ENCODE measurements at regions not wholly inside any gene's neighbourhood (a gene's known extent, or its start where the extent isn't known, plus 50 kb on each side); places are given as distances from the start of the nearest gene placed in this dataset.

DNA sequence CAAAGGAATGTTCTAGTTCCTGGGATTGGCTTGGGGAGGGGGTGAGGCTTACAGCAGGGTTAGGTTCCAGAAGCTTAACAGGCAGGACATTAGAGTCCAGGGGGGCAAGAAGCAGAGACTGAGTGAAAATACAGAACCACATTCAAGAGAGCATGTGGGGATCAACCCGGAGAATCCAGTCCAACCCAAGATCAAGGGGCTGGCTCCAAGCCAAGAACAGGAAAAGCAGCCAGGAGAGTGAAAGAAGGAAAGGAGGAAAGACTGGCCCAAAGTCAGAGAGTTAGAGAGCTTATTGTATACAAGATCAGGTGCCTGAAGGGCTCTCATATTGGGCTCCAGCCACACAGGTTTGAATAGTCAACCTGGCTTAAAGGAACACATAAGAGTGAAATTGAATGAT is 190.3 kb upstream of the CDKN3 start:
- no peaks in the 10 kb centered on the region for H3K36me3 ChIP-seq (ENCODE audit: low read depth)
- no peak overlapping the region for H2AFZ ChIP-seq
- H3K4me1 ChIP-seq (replicated peaks; ENCODE audit: insufficient read depth): peaks cover 12% of the 10 kb centered on the region
- H3K9me3 ChIP-seq (ENCODE audit: insufficient read depth, low read depth): no peaks in the 10 kb centered on the region
- intact Hi-C loops (cut with micrococcal nuclease; ENCODE audit: unreplicated experiment): no loop called here
- H3K4me2 ChIP-seq: no peak overlapping the region
- TF ChIP-seq EZH2 (IDR thresholded peaks at IDR 0.05; ENCODE audit: low read depth): no peak
- no peak for TF ChIP-seq CTCF (conservative IDR thresholded peaks at IDR 0.05)
- no peaks in the 10 kb centered on the region for H3K79me2 ChIP-seq (ENCODE audit: low read depth)
- ChIA-PET CTCF (no interaction called here), POLR2A (ENCODE audit: unreplicated experiment) (interaction anchor here (0.7 kb wide), 1 partner anchor 36 kb away, joined by 5 read pairs; no protein-coding TSS in a partner anchor)
- no peak overlapping the region for H3K27ac ChIP-seq
- no peaks in the 10 kb centered on the region for H4K20me1 ChIP-seq (ENCODE audit: insufficient read depth)
- H3K9me2 ChIP-seq (ENCODE audit: insufficient read depth): no peaks in the 10 kb centered on the region
- H3K27me3 ChIP-seq (ENCODE audit: insufficient read depth, low read depth): no peaks in the 10 kb centered on the region
- BruUV-seq (replicated peaks): no TSS peak
- no peak overlapping the region for H3K4me3 ChIP-seq
- H3F3A ChIP-seq (ENCODE audit: insufficient read depth, low read depth): no peaks in the 10 kb centered on the region
- peak in 1 of 2 experiments; percentile 6 for DNase-seq

DNA sequence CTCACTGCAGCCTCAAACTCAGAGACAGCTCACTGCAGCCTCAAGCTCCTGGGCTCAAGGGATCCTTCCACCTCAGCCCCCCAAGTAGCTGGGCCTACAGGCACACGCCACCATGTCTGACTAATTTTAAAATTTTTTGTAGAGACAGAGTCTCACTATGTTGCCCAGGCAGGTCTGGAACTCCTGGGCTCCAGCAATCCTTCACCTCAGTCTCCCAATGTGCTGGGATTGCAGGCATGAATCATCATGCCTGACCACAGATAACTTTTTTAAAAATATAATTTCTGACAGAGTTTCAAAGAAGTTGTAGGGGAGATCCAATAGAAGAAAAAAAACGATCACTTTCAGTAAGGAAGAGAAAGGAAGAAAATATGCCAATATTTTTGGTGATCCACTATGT is 189.7 kb upstream of the CDKN3 start:
- no peak for TF ChIP-seq EZH2 (IDR thresholded peaks at IDR 0.05; ENCODE audit: low read depth)
- no peak for TF ChIP-seq CTCF (conservative IDR thresholded peaks at IDR 0.05)
- intact Hi-C loops (cut with micrococcal nuclease; ENCODE audit: unreplicated experiment): no loop called here
- DNase-seq: no peak
- Histone ChIP-seq H4K20me1 (ENCODE audit: insufficient read depth) (no peaks in the 10 kb centered on the region), H3K9me3 (ENCODE audit: insufficient read depth, low read depth) (no peaks in the 10 kb centered on the region), H3K27ac (no peak overlapping the region), H3F3A (ENCODE audit: insufficient read depth, low read depth) (no peaks in the 10 kb centered on the region), H3K4me3 (no peak overlapping the region), H3K9me2 (ENCODE audit: insufficient read depth) (no peaks in the 10 kb centered on the region), H3K36me3 (ENCODE audit: low read depth) (no peaks in the 10 kb centered on the region), H3K4me1 (replicated peaks; ENCODE audit: insufficient read depth) (peaks cover 18% of the 10 kb centered on the region), H3K79me2 (ENCODE audit: low read depth) (no peaks in the 10 kb centered on the region), H2AFZ (no peak overlapping the region), H3K27me3 (ENCODE audit: insufficient read depth, low read depth) (no peaks in the 10 kb centered on the region), H3K4me2 (no peak overlapping the region)
- ChIA-PET POLR2A (ENCODE audit: unreplicated experiment) (no interaction called here), CTCF (interaction anchor here (1.2 kb wide), 1 partner anchor 122 kb away, joined by 3 read pairs; no protein-coding TSS in a partner anchor)
- no TSS peak for BruUV-seq (replicated peaks)

GRCh38 chr14:54207476-54208462 is 189.0 kb upstream of the CDKN3 start:
- no peak overlapping the region for H3K4me3 ChIP-seq
- no peak for TF ChIP-seq CTCF (conservative IDR thresholded peaks at IDR 0.05)
- no peak for TF ChIP-seq EZH2 (IDR thresholded peaks at IDR 0.05; ENCODE audit: low read depth)
- H4K20me1 ChIP-seq (ENCODE audit: insufficient read depth): no peaks in the 10 kb centered on the region
- no peaks in the 10 kb centered on the region for H3F3A ChIP-seq (ENCODE audit: insufficient read depth, low read depth)
- intact Hi-C loops (cut with micrococcal nuclease; ENCODE audit: unreplicated experiment): no loop called here
- H3K36me3 ChIP-seq (ENCODE audit: low read depth): no peaks in the 10 kb centered on the region
- no peaks in the 10 kb centered on the region for H3K9me3 ChIP-seq (ENCODE audit: insufficient read depth, low read depth)
- no peaks in the 10 kb centered on the region for H3K9me2 ChIP-seq (ENCODE audit: insufficient read depth)
- H3K27me3 ChIP-seq (ENCODE audit: insufficient read depth, low read depth): no peaks in the 10 kb centered on the region
- H2AFZ ChIP-seq: no peak overlapping the region
- no peak for DNase-seq
- no peak overlapping the region for H3K4me2 ChIP-seq
- CTCF ChIA-PET: interaction anchor here (1.2 kb wide), 1 partner anchor 121 kb away, joined by 3 read pairs; no protein-coding TSS in a partner anchor
- BruUV-seq (replicated peaks): no TSS peak
- H3K79me2 ChIP-seq (ENCODE audit: low read depth): no peaks in the 10 kb centered on the region
- H3K4me1 ChIP-seq (replicated peaks; ENCODE audit: insufficient read depth): peaks cover 21% of the 10 kb centered on the region
- POLR2A ChIA-PET (ENCODE audit: unreplicated experiment): no interaction called here
- no peak overlapping the region for H3K27ac ChIP-seq
